ENCODE measurements at regions not wholly inside any gene's neighbourhood (a gene's known extent, or its start where the extent isn't known, plus 50 kb on each side); places are given as distances from the start of the nearest gene placed in this dataset.

GRCh38 chr5:30650311-30650710 lies 543.2 kb upstream of the CDH6 start:
- Histone ChIP-seq H3K4me3 (replicated peaks in 1 of 4; ENCODE audit: control extremely low read depth in 1 of 4, insufficient read depth in 1 of 4, low read depth in 3 of 4, low read length in 4 of 4) (no peak overlapping the region), H3K9me3 (ENCODE audit: control insufficient read depth, insufficient read depth, low read depth, low read length) (no peaks in the 10 kb centered on the region), H4K20me1 (ENCODE audit: control insufficient read depth, extremely low read depth, insufficient read depth, low read length) (no peaks in the 10 kb centered on the region), H3K4me2 (ENCODE audit: extremely low read depth, insufficient read depth, low read length) (no peak overlapping the region), H3K36me3 (ENCODE audit: control insufficient read depth, insufficient read depth, low read length) (no peaks in the 10 kb centered on the region), H2AFZ (ENCODE audit: low read length) (no peak overlapping the region), H3K4me1 (ENCODE audit: control insufficient read depth, extremely low read depth, insufficient read depth, low read length) (no peaks in the 10 kb centered on the region), H3K9ac (ENCODE audit: insufficient read depth, low read length) (no peak overlapping the region), H3K27ac (ENCODE audit: insufficient read depth, low read length) (no peak overlapping the region), H3K79me2 (ENCODE audit: control insufficient read depth, insufficient read depth, low read length) (no peaks in the 10 kb centered on the region), H3K27me3 (ENCODE audit: control insufficient read depth, insufficient read depth, low read length) (no peaks in the 10 kb centered on the region)
- DNase-seq (ENCODE audit: low read depth in 2 of 2), result no peak
- TF ChIP-seq EZH2 (IDR thresholded peaks at IDR 0.05; ENCODE audit: low read length, missing control alignments), result no peak
- TF ChIP-seq, protein P1, sequence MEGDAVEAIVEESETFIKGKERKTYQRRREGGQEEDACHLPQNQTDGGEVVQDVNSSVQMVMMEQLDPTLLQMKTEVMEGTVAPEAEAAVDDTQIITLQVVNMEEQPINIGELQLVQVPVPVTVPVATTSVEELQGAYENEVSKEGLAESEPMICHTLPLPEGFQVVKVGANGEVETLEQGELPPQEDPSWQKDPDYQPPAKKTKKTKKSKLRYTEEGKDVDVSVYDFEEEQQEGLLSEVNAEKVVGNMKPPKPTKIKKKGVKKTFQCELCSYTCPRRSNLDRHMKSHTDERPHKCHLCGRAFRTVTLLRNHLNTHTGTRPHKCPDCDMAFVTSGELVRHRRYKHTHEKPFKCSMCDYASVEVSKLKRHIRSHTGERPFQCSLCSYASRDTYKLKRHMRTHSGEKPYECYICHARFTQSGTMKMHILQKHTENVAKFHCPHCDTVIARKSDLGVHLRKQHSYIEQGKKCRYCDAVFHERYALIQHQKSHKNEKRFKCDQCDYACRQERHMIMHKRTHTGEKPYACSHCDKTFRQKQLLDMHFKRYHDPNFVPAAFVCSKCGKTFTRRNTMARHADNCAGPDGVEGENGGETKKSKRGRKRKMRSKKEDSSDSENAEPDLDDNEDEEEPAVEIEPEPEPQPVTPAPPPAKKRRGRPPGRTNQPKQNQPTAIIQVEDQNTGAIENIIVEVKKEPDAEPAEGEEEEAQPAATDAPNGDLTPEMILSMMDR (conservative IDR thresholded peaks at IDR 0.05 in 1 of 2, IDR thresholded peaks at IDR 0.05 in 1 of 2; ENCODE audit: low read depth in 1 of 2, low read length in 2 of 2), result no peak

- Histone ChIP-seq H3K9me3 (ENCODE audit: control insufficient read depth, insufficient read depth, low read depth, low read length) (no peaks in the 10 kb centered on the region), H3K36me3 (ENCODE audit: control insufficient read depth, insufficient read depth, low read length) (no peaks in the 10 kb centered on the region), H3K27ac (ENCODE audit: insufficient read depth, low read length) (no peak overlapping the region), H3K4me1 (ENCODE audit: control insufficient read depth, extremely low read depth, insufficient read depth, low read length) (no peaks in the 10 kb centered on the region), H3K79me2 (ENCODE audit: control insufficient read depth, insufficient read depth, low read length) (no peaks in the 10 kb centered on the region), H2AFZ (ENCODE audit: low read length) (no peak overlapping the region), H3K9ac (ENCODE audit: insufficient read depth, low read length) (no peak overlapping the region), H3K27me3 (ENCODE audit: control insufficient read depth, insufficient read depth, low read length) (no peaks in the 10 kb centered on the region), H3K4me2 (ENCODE audit: extremely low read depth, insufficient read depth, low read length) (no peak overlapping the region), H3K4me3 (replicated peaks in 1 of 4; ENCODE audit: control extremely low read depth in 1 of 4, insufficient read depth in 1 of 4, low read depth in 3 of 4, low read length in 4 of 4) (no peak overlapping the region), H4K20me1 (ENCODE audit: control insufficient read depth, extremely low read depth, insufficient read depth, low read length) (no peaks in the 10 kb centered on the region)
- DNase-seq (ENCODE audit: low read depth in 2 of 2), result no peak
- no peak for TF ChIP-seq EZH2 (IDR thresholded peaks at IDR 0.05; ENCODE audit: low read length, missing control alignments)
- TF ChIP-seq, protein P1 (conservative IDR thresholded peaks at IDR 0.05 in 1 of 2, IDR thresholded peaks at IDR 0.05 in 1 of 2; ENCODE audit: low read depth in 1 of 2, low read length in 2 of 2), result no peak
Measured at GRCh38 chr5:30638899-30639298, 554.6 kb upstream of the CDH6 start.

DNA sequence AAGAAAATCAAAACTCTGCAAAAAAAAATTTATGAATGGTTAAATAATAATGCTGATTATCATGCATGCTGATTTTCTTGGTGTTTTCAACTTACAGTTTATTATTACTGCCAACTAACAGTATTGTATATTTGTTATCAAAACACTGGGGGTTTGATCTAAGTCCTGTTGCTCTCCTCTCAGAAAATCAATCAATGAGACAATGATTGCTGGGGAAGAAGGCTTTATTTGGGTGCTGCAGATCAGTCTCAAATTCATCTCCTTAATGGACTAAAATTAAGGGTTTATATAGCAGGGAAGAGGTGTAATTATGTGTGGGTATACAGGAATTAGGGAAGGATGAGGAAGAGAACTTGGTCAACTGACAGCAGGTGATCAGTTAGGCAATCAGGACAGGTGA lies 565.5 kb upstream of the CDH6 start:
- Histone ChIP-seq H3K36me3 (ENCODE audit: control insufficient read depth, insufficient read depth, low read length) (no peaks in the 10 kb centered on the region), H3K4me3 (replicated peaks in 1 of 4; ENCODE audit: control extremely low read depth in 1 of 4, insufficient read depth in 1 of 4, low read depth in 3 of 4, low read length in 4 of 4) (no peak overlapping the region), H3K9me3 (ENCODE audit: control insufficient read depth, insufficient read depth, low read depth, low read length) (no peaks in the 10 kb centered on the region), H3K27me3 (ENCODE audit: control insufficient read depth, insufficient read depth, low read length) (no peaks in the 10 kb centered on the region), H4K20me1 (ENCODE audit: control insufficient read depth, extremely low read depth, insufficient read depth, low read length) (no peaks in the 10 kb centered on the region), H3K9ac (ENCODE audit: insufficient read depth, low read length) (no peak overlapping the region), H3K27ac (ENCODE audit: insufficient read depth, low read length) (no peak overlapping the region), H3K79me2 (ENCODE audit: control insufficient read depth, insufficient read depth, low read length) (no peaks in the 10 kb centered on the region), H2AFZ (ENCODE audit: low read length) (no peak overlapping the region), H3K4me1 (ENCODE audit: control insufficient read depth, extremely low read depth, insufficient read depth, low read length) (no peaks in the 10 kb centered on the region), H3K4me2 (ENCODE audit: extremely low read depth, insufficient read depth, low read length) (no peak overlapping the region)
- TF ChIP-seq, protein P1 (conservative IDR thresholded peaks at IDR 0.05 in 1 of 2, IDR thresholded peaks at IDR 0.05 in 1 of 2; ENCODE audit: low read depth in 1 of 2, low read length in 2 of 2), result no peak
- no peak for TF ChIP-seq EZH2 (IDR thresholded peaks at IDR 0.05; ENCODE audit: low read length, missing control alignments)
- DNase-seq (ENCODE audit: low read depth in 2 of 2), result no peak

Measured in fibroblast of lung (primary cell).